H9 (cell line): ENCODE measurements at regions not wholly inside any gene's neighbourhood (a gene's known extent, or its start where the extent isn't known, plus 50 kb on each side); places are given as distances from the start of the nearest gene placed in this dataset.

ENCODE experiments used
- DNase-seq: peaks from one replicate; pipeline ENCODE4 v3.0.0-alpha.2; 2017
- H2AFZ ChIP-seq: one replicate; pipeline ENCODE4 v1.6.1; 2013; ENCODE audit warnings: mild to moderate bottlenecking, low read length, control low read depth, moderate library complexity
- H2AK5ac ChIP-seq: 2 replicates; pipeline ENCODE4 v1.6.1; 2013; ENCODE audit warnings: low read length, control low read depth, mixed read lengths; ENCODE audit not compliant: insufficient read length
- H2BK120ac ChIP-seq: one replicate; pipeline ENCODE4 v1.6.1; 2013; ENCODE audit warnings: low read depth, mild to moderate bottlenecking, low read length, control low read depth, inconsistent platforms; ENCODE audit not compliant: poor library complexity, severe bottlenecking
- H2BK12ac ChIP-seq: 2 replicates; pipeline ENCODE4 v1.6.1; 2013; ENCODE audit warnings: low read length, control low read depth, mixed read lengths, low read depth; ENCODE audit not compliant: insufficient read length
- H2BK15ac ChIP-seq: 2 replicates; pipeline ENCODE4 v1.6.1; 2013; ENCODE audit warnings: low read depth, low read length, control low read depth
- H2BK20ac ChIP-seq: one replicate; pipeline ENCODE4 v1.6.1; 2013; ENCODE audit warnings: low read depth, mild to moderate bottlenecking, low read length, control low read depth, inconsistent platforms; ENCODE audit not compliant: poor library complexity, severe bottlenecking
- H2BK5ac ChIP-seq: 2 replicates; pipeline ENCODE4 v1.6.1; 2013; ENCODE audit warnings: low read length, control low read depth, mixed read lengths; ENCODE audit not compliant: insufficient read length
- H3K14ac ChIP-seq: 2 replicates; pipeline ENCODE4 v1.6.1; 2013; ENCODE audit warnings: low read length, control low read depth; ENCODE audit not compliant: insufficient read depth
- H3K18ac ChIP-seq: 2 replicates; pipeline ENCODE4 v1.6.1; 2013; ENCODE audit warnings: low read depth, mild to moderate bottlenecking, mixed read lengths, low read length, control low read depth; ENCODE audit not compliant: insufficient read length
- H3K23ac ChIP-seq: 2 replicates; pipeline ENCODE4 v1.6.1; 2013; ENCODE audit warnings: low read length, control low read depth, mixed read lengths, low read depth; ENCODE audit not compliant: insufficient read length
- H3K23me2 ChIP-seq: 2 replicates; pipeline ENCODE4 v1.6.1; 2013; ENCODE audit warnings: low read depth, mild to moderate bottlenecking, mixed read lengths, low read length, control low read depth; ENCODE audit not compliant: insufficient read length, poor library complexity, severe bottlenecking
- H3K27ac ChIP-seq: 2 replicates; pipeline ENCODE4 v1.5.1; 2013; ENCODE audit warnings: low read length, control low read depth, mixed read lengths, low read depth; ENCODE audit not compliant: insufficient read length
- H3K27me3 ChIP-seq: 2 replicates; pipeline ENCODE4 v1.6.1; 2013; ENCODE audit warnings: low read length, control low read depth, inconsistent platforms; ENCODE audit not compliant: insufficient read depth
- H3K4ac ChIP-seq: 2 replicates; pipeline ENCODE4 v1.6.1; 2013; ENCODE audit warnings: low read depth, mild to moderate bottlenecking, control low read depth, inconsistent platforms, low read length, moderate library complexity
- H3K4me1 ChIP-seq: 2 replicates; pipeline ENCODE4 v1.6.1; 2013; ENCODE audit warnings: low read length, control low read depth, inconsistent platforms; ENCODE audit not compliant: insufficient read depth
- H3K4me2 ChIP-seq: 2 replicates; pipeline ENCODE4 v1.6.1; 2013; ENCODE audit warnings: low read length, control low read depth, mixed read lengths; ENCODE audit not compliant: insufficient read length, insufficient read depth
- H3K56ac ChIP-seq: 2 replicates; pipeline ENCODE4 v1.6.1; 2013; ENCODE audit warnings: low read depth, mild to moderate bottlenecking, mixed read lengths, low read length, control low read depth; ENCODE audit not compliant: insufficient read length
- H3K79me1 ChIP-seq: 2 replicates; pipeline ENCODE4 v1.6.1; 2013; ENCODE audit warnings: low read depth, mild to moderate bottlenecking, moderate library complexity, low read length, control low read depth, inconsistent platforms; ENCODE audit not compliant: insufficient read depth, poor library complexity, severe bottlenecking
- H3K79me2 ChIP-seq: 2 replicates; pipeline ENCODE4 v1.6.1; 2013; ENCODE audit warnings: low read length, control low read depth, inconsistent platforms; ENCODE audit not compliant: insufficient read depth
- H3K9ac ChIP-seq: 2 replicates; pipeline ENCODE4 v1.6.1; 2013; ENCODE audit warnings: low read length, control low read depth, mixed read lengths; ENCODE audit not compliant: insufficient read length; ENCODE audit errors: extremely low read depth
- H3K9me3 ChIP-seq: one replicate; pipeline ENCODE4 v1.6.1; 2013; ENCODE audit warnings: low read depth, low read length, inconsistent platforms; ENCODE audit not compliant: control insufficient read depth
- H3T11ph ChIP-seq: one replicate; pipeline ENCODE4 v1.6.1; 2013; ENCODE audit warnings: mild to moderate bottlenecking, low read length, control low read depth, inconsistent platforms
- H4K20me1 ChIP-seq: one replicate; pipeline ENCODE4 v1.6.1; 2013; ENCODE audit not compliant: control insufficient read depth, insufficient read length, insufficient read depth
- H4K5ac ChIP-seq: 2 replicates; pipeline ENCODE4 v1.6.1; 2013; ENCODE audit warnings: low read depth, mild to moderate bottlenecking, mixed read lengths, low read length, control low read depth; ENCODE audit not compliant: insufficient read length
- H4K8ac ChIP-seq: replicated peaks from 2 replicates; pipeline ENCODE4 v1.6.1; 2013; ENCODE audit warnings: low read length, control low read depth, mixed read lengths, low read depth; ENCODE audit not compliant: insufficient read length
- H4K91ac ChIP-seq: 2 replicates; pipeline ENCODE4 v1.6.1; 2013; ENCODE audit warnings: low read depth, mild to moderate bottlenecking, moderate library complexity, mixed read lengths, low read length, control low read depth; ENCODE audit not compliant: insufficient read length
- H3K27ac Mint-ChIP-seq, 3 experiments: 2 replicates in 2 of 3; 3 replicates in 1 of 3; pipeline ENCODE4 v1.8.0; 2020 to 2021; ENCODE audit warnings: mixed read lengths in 3 of 3, mild to moderate bottlenecking in 1 of 3, moderate library complexity in 1 of 3
- H3K27me3 Mint-ChIP-seq: 2 replicates; pipeline ENCODE4 v1.8.0; 2021; ENCODE audit warnings: low read depth, mild to moderate bottlenecking, moderate library complexity, mixed read lengths
- H3K36me3 Mint-ChIP-seq, 3 experiments: 2 replicates in 2 of 3; 3 replicates in 1 of 3; pipeline ENCODE4 v1.8.0; 2020 to 2021; ENCODE audit warnings: low read depth in 3 of 3, mixed read lengths in 3 of 3; ENCODE audit not compliant: insufficient read depth in 1 of 3
- H3K4me1 Mint-ChIP-seq, 2 experiments: 2 replicates each; pipeline ENCODE4 v1.8.0; 2020; ENCODE audit warnings: mixed read lengths in 2 of 2
- H3K4me3 Mint-ChIP-seq, 2 experiments: 2 replicates in 1 of 2; 3 replicates in 1 of 2; pipeline ENCODE4 v1.8.0; 2020 to 2021; ENCODE audit warnings: mild to moderate bottlenecking in 2 of 2, mixed read lengths in 2 of 2, moderate library complexity in 1 of 2
- H3K9me3 Mint-ChIP-seq, 2 experiments: 2 replicates in 1 of 2; 3 replicates in 1 of 2; pipeline ENCODE4 v1.8.0; 2020; ENCODE audit warnings: mild to moderate bottlenecking in 2 of 2, mixed read lengths in 2 of 2, moderate library complexity in 1 of 2
- CTCF ChIP-seq: fragments of 200-600 bp; sonication (generic); conservative IDR thresholded peaks from 3 replicates; pipeline ENCODE4 v1.8.0; 2021; ENCODE audit warnings: antibody characterized with exemption, mild to moderate bottlenecking
- WGBS: extraction: QIAGEN DNeasy Blood & Tissue Kit; methylation state at CpG from one replicate; pipeline ENCODE4 v1.1.7; 2013; ENCODE audit warnings: missing lambda C conversion rate, low lambda C conversion rate, mixed read lengths; ENCODE audit not compliant: insufficient read length; ENCODE audit errors: extremely low coverage; 5-methylcytosine and 5-hydroxymethylcytosine counted together

DNA sequence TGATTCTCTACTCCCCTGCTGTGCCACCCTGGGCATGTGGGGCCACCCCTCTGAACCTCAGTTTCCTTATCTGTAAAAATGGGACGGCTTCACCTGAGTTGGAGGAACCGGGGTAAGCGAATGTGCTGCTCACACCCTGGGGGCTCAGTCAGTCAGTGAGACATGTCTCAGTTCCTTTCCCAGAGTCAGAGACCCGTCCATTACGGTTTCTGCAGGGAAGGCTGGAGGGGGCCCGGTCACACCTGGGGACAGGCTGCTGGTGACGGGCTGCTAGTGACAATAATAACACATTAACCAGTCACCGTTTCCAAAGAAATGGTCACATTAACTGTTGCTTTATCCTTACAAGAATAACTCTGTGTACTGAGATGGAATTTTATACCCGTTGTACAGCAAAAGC, 282.4 kb downstream of the NSG2 start:
- no peak for TF ChIP-seq CTCF
- no peak overlapping the region for H3K27ac Mint-ChIP-seq

More for the DNA sequence above, 282.4 kb downstream of the NSG2 start:
- Histone ChIP-seq H3K79me1 (no peaks in the 10 kb centered on the region), H2AK5ac (no peak overlapping the region), H3K27ac (no peak overlapping the region), H2BK5ac (no peak overlapping the region), H3K14ac (no peak overlapping the region), H3K23me2 (no peaks in the 10 kb centered on the region), H3K9ac (no peak overlapping the region), H2BK120ac (no peak overlapping the region), H3K23ac (no peak overlapping the region), H4K8ac (no peak overlapping the region), H2AFZ (no peak overlapping the region), H3K79me2 (no peaks in the 10 kb centered on the region), H4K5ac (no peak overlapping the region), H2BK12ac (no peak overlapping the region), H3K9me3 (no peaks in the 10 kb centered on the region), H3K18ac (peak overlapping the region; percentile 34), H3T11ph (no peak overlapping the region), H4K20me1 (no peaks in the 10 kb centered on the region), H4K91ac (no peak overlapping the region), H3K56ac (no peak overlapping the region), H3K4ac (no peak overlapping the region), H2BK15ac (no peak overlapping the region), H3K4me1 (peaks cover 7% of the 10 kb centered on the region; the same call in 1 of the 2 replicates), H3K27me3 (no peaks in the 10 kb centered on the region), H2BK20ac (no peak overlapping the region), H3K4me2 (no peak overlapping the region)
- Mint-ChIP-seq H3K4me3 (no peak overlapping the region), H3K4me1 (peaks cover 28 to 30% of the 10 kb centered on the region in 2 experiments), H3K36me3 (no peaks in the 10 kb centered on the region), H3K9me3 (no peaks in the 10 kb centered on the region), H3K27me3 (peaks cover 4% of the 10 kb centered on the region; the same call in 1 of the 2 replicates)
- no peak for DNase-seq
- WGBS, result no CpG with 5 or more reads among the region's 9 CpGs
